Brain microvascular endothelial cell (primary cell): ENCODE measurements at regions not wholly inside any gene's neighbourhood (a gene's known extent, or its start where the extent isn't known, plus 50 kb on each side); places are given as distances from the start of the nearest gene placed in this dataset.

ENCODE experiments used
- DNase-seq: peaks from one replicate; pipeline ENCODE4 v3.0.0-alpha.2; 2020
- H3K27ac ChIP-seq: fragments of 250-450 bp; sonication (Bioruptor Pico); 2 replicates; pipeline ENCODE4 v1.5.1; 2020; ENCODE audit warnings: mild to moderate bottlenecking, moderate library complexity
- H3K27me3 ChIP-seq: fragments of 250-450 bp; sonication (Bioruptor Pico); replicated peaks from 2 replicates; pipeline ENCODE4 v1.5.1; 2020; ENCODE audit warnings: mild to moderate bottlenecking
- H3K36me3 ChIP-seq: fragments of 250-450 bp; sonication (Bioruptor Pico); replicated peaks from 2 replicates; pipeline ENCODE4 v1.5.1; 2020; ENCODE audit warnings: mild to moderate bottlenecking
- H3K4me3 ChIP-seq: 2 replicates; pipeline ENCODE4 v1.5.1; 2011; ENCODE audit warnings: low read depth, mild to moderate bottlenecking, control low read depth, low read length, moderate library complexity
- in situ Hi-C: cut with HindIII; loops from 2 replicates; pipeline ENCODE4 v1.10.0; 2017; ENCODE audit warnings: low sequenced_read_pairs, low pct_ligation_motif_present
- TF ChIP-seq, protein P1 (sequence below): IDR thresholded peaks from 2 replicates; pipeline ENCODE4 v1.5.1; 2011; ENCODE audit warnings: low read depth, mild to moderate bottlenecking, moderate library complexity, low read length, control low read depth, inconsistent platforms; ENCODE audit errors: missing control alignments

DNA sequence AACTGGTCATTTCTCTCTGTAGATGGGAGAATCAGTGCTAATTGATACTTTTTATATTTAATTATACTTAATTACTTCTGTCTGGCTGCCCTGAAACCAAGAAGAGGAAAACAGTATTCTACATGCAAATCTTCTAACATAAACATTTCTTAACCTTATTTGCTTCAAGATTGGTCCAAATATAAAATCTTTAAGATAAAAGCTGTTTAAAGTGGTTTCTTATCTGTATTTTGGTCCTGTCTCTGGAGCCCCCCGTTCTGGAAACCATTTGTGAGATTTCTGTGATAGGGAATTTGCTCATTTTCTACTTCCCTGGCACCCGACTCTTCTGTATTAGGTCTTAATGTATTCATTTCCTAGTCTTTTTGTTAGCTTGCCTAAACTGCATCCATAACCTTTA is 168.6 kb downstream of the RNF144B start:
- no peak for DNase-seq
- in situ Hi-C loops: no loop called here
- H3K36me3 ChIP-seq: no peaks in the 10 kb centered on the region
- TF ChIP-seq, protein P1, sequence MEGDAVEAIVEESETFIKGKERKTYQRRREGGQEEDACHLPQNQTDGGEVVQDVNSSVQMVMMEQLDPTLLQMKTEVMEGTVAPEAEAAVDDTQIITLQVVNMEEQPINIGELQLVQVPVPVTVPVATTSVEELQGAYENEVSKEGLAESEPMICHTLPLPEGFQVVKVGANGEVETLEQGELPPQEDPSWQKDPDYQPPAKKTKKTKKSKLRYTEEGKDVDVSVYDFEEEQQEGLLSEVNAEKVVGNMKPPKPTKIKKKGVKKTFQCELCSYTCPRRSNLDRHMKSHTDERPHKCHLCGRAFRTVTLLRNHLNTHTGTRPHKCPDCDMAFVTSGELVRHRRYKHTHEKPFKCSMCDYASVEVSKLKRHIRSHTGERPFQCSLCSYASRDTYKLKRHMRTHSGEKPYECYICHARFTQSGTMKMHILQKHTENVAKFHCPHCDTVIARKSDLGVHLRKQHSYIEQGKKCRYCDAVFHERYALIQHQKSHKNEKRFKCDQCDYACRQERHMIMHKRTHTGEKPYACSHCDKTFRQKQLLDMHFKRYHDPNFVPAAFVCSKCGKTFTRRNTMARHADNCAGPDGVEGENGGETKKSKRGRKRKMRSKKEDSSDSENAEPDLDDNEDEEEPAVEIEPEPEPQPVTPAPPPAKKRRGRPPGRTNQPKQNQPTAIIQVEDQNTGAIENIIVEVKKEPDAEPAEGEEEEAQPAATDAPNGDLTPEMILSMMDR: no peak
- H3K27ac ChIP-seq: no peak overlapping the region
- H3K4me3 ChIP-seq: no peak overlapping the region
- no peaks in the 10 kb centered on the region for H3K27me3 ChIP-seq

DNA sequence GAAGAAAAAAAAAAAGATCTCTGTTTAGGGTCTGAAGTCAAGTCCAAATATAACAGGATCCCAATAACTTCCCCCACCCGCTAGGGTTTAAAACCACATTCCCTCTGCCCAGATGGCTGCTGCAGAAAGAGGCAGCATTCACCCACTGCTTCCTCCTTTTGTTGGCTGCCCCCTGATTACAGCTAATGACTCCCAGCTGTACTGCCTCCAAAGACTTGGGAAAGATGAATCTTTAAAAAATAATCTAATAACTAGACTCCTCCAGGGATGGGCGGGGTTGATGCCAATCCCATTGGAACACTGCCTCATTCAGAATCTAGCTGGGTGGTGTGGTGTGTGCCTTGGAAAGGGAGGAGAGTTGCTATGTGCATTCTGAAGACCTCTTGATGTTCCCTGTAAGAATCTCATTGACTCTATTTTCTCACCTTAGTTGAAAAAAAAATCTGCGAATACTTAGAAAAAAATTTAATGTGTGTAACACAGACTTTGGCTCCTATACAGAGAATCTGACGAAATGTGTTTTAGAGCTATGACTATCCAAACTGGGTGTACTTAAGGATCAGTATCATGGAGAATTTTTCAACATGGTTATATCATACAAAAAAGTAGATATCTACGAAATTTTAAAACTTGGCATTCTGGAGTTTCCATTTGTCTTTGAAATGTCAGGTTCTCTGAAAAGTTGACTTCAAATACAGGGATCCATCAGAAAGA is 174.0 kb downstream of the RNF144B start:
- in situ Hi-C loops: no loop called here
- H3K4me3 ChIP-seq: no peak overlapping the region
- no peak for DNase-seq
- no peak overlapping the region for H3K27ac ChIP-seq
- H3K36me3 ChIP-seq: no peaks in the 10 kb centered on the region
- TF ChIP-seq, protein P1: no peak
- H3K27me3 ChIP-seq: no peaks in the 10 kb centered on the region

DNA sequence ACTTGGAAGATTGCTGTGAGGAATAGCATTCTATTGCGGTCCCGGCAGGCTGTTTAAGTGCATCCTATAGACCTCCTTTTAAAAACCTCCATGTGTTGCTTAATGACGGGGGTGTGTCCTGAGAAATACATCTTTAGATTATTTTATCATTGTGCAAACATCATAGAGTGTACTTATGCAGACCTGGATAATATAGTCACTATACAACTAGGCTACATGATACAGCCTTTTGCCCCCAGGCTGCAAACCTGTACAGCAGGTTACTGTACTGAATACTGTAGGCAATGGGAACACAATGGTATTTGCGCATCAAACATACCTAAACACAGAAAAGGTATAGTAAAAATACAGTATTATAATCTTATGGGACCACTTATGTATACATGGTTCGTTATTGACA is 175.6 kb downstream of the RNF144B start:
- H3K36me3 ChIP-seq: no peaks in the 10 kb centered on the region
- in situ Hi-C loops: no loop called here
- no peak overlapping the region for H3K4me3 ChIP-seq
- DNase-seq: no peak
- TF ChIP-seq, protein P1: no peak
- no peaks in the 10 kb centered on the region for H3K27me3 ChIP-seq
- H3K27ac ChIP-seq: no peak overlapping the region

DNA sequence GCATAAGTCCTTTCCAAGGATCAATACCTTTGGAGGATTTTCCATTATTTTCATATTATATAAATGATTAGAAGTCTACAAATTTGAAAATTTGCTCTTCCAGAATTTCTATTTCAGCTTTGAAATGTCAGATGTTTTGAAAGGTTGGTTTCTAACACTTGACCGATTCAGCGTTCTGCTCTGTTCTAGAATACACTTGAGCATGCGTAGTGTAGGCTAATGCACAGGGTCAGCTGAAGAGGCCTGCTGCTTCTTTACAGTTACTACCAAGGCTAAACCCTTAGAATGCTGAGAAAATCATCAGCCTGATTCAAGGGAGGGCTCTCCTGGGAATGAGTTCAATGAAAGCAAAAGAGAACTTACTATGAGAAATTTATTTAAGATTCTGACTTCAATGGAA is 177.6 kb downstream of the RNF144B start:
- in situ Hi-C loops: no loop called here
- Histone ChIP-seq H3K36me3 (no peaks in the 10 kb centered on the region), H3K4me3 (no peak overlapping the region), H3K27ac (no peak overlapping the region), H3K27me3 (no peaks in the 10 kb centered on the region)
- no peak for DNase-seq
- TF ChIP-seq, protein P1: no peak

DNA sequence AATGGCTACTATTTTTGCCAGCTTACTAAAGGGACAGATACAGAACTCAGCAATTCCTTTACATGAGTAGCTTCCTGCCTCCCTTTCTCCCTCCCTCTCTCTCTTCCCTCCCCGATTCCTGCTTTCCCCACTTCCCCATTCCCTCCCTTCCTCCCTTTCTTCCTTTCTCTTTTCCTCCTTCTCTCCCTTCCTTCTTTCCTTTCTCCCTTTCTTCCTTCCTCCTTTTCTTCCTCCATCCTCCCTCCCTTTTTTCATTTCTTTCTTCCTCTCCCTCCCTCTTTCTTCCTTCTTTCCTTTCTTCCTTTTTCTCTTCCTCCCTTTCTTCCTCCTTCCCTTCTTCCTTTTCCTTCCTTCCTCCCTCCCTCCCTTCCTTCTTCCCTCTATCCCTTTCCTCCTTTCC is 178.1 kb downstream of the RNF144B start:
- no peaks in the 10 kb centered on the region for H3K27me3 ChIP-seq
- DNase-seq: no peak
- in situ Hi-C loops: no loop called here
- no peaks in the 10 kb centered on the region for H3K36me3 ChIP-seq
- H3K27ac ChIP-seq: no peak overlapping the region
- H3K4me3 ChIP-seq: no peak overlapping the region
- TF ChIP-seq, protein P1: no peak

DNA sequence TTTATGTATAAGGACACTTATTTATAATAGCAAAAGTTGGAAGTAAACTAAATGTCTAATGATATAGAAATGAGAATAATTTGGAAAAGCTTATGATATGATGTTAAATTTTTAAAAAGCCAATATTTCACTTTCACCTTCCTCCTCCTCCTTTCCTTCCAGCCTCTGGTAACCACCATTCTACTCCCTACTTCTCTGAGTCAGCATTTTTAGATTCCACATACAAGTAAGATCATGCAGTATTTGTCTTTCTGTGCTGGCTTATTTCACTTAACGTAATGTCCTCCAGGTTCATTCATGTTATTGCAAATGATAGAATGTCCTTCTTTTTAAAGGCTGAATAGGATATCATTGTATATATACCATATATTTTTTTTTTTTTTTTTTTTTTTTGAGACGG is 180.2 kb downstream of the RNF144B start:
- TF ChIP-seq, protein P1: no peak
- in situ Hi-C loops: no loop called here
- no peaks in the 10 kb centered on the region for H3K27me3 ChIP-seq
- no peaks in the 10 kb centered on the region for H3K36me3 ChIP-seq
- DNase-seq: no peak
- no peak overlapping the region for H3K4me3 ChIP-seq
- no peak overlapping the region for H3K27ac ChIP-seq
